Hepatocyte (in vitro differentiated cells): ENCODE measurements at regions not wholly inside any gene's neighbourhood (a gene's known extent, or its start where the extent isn't known, plus 50 kb on each side); places are given as distances from the start of the nearest gene placed in this dataset.

Source experiments
- CTCF ChIP-seq: fragments of 200-600 bp; sonication (generic); IDR thresholded peaks from 2 replicates; pipeline ENCODE4 v1.5.1; 2016; ENCODE audit warnings: antibody characterized with exemption, mild to moderate bottlenecking; ENCODE audit not compliant: poor library complexity
- EZH2 ChIP-seq: fragments of 200-600 bp; sonication (generic); IDR thresholded peaks from 2 replicates; pipeline ENCODE4 v1.6.1; 2016; ENCODE audit warnings: antibody characterized with exemption, mild to moderate bottlenecking, borderline replicate concordance

DNA sequence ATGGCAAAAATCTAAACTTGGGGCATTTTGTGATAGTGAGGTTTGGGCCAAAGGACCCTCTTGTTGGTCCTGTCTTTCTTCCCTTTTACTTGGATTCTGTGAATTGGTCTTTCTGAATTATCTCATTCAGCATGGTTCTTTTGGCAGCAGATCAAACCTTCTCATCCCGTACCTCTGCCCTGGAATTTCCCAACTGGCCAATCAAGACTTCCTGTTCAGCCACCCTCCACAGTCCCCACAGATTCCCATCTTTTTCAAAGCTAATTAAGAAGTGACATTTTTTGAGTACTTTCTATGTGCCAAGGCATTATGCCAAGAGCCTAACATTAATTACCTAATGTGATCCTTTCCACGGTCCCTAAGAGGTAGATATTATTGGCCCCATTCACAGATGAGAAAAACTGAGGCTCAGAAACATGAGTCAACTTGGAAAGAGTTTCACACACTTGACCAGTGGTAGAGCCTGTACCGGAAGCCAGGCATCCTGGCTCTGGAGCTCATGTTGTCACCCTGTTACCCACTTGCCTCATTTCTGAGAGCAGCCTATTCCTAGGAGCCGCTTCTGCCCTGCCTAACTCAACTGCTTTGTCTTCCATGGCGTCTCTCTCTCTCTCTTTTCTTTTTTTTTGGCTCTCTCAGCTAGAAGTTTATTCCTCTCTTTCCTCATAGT is 135.9 kb downstream of the C12orf75 start:
- no peak for TF ChIP-seq EZH2
- TF ChIP-seq CTCF = no peak
